ENCODE measurements at regions not wholly inside any gene's neighbourhood (a gene's known extent, or its start where the extent isn't known, plus 50 kb on each side); places are given as distances from the start of the nearest gene placed in this dataset.

DNA sequence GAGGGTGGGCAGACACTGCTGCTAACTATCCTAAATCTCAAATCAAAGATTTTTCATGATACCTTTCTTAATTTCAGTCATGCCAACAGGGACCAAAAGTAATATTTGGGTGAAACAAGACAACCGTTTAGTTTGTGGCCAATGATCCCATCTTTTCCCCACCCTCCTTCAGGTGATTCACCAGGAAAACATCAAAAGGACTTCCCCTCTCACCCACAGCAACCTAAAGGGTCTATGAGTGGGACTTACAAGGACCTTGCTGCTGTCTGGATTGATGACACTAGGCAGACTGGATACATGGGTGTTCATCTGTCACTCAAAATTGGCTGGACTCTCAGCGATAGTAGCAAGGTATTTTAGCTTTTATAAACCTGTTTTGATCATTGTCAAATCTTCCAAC, 62.0 kb upstream of the ZC3H12C start:
- TF ChIP-seq, protein P1, sequence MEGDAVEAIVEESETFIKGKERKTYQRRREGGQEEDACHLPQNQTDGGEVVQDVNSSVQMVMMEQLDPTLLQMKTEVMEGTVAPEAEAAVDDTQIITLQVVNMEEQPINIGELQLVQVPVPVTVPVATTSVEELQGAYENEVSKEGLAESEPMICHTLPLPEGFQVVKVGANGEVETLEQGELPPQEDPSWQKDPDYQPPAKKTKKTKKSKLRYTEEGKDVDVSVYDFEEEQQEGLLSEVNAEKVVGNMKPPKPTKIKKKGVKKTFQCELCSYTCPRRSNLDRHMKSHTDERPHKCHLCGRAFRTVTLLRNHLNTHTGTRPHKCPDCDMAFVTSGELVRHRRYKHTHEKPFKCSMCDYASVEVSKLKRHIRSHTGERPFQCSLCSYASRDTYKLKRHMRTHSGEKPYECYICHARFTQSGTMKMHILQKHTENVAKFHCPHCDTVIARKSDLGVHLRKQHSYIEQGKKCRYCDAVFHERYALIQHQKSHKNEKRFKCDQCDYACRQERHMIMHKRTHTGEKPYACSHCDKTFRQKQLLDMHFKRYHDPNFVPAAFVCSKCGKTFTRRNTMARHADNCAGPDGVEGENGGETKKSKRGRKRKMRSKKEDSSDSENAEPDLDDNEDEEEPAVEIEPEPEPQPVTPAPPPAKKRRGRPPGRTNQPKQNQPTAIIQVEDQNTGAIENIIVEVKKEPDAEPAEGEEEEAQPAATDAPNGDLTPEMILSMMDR (IDR thresholded peaks at IDR 0.05): no peak

DNA sequence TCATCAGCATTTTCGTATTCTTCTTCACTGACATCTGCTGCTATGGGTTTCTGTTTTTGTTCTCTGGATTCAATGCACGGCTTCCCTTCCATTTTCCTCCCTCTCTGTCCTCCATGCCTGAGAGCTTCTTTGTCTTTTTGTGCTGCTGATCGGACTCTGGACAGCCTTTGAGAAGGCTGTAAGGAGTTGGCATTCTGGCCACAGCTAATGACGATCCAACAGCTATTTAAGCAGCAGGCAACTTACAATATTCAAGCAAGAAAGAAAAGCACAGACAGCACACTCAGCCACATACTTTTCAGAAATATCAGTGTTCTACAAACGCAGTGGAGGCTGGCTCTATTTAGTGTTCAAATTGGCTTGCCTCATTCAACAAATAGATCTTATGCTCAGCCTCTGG, 60.9 kb upstream of the ZC3H12C start:
- TF ChIP-seq, protein P1 (IDR thresholded peaks at IDR 0.05): no peak

- TF ChIP-seq, protein P1 (IDR thresholded peaks at IDR 0.05): no peak
These were observed 60.1 kb upstream of the ZC3H12C start for GRCh38 chr11:110032957-110033570.

DNA sequence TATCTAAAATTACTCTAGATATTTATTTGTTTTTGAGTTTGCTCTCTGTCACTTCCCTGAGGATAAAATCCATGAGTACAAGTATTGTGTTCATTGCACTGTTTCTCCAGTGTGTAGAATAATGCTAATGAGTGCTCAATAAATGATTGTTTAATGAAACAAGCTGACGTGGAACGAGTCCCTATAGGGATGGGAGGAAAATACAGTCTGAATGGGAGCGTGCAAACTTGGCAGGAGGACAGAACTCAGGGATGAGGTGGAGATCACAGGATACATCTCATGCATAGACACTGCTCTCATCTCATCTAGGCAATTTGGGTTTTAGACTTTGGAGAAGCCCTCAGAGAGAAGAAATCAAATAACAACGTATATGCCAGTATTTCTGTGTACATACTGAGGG, 58.4 kb upstream of the ZC3H12C start:
- TF ChIP-seq, protein P1 (IDR thresholded peaks at IDR 0.05): no peak

DNA sequence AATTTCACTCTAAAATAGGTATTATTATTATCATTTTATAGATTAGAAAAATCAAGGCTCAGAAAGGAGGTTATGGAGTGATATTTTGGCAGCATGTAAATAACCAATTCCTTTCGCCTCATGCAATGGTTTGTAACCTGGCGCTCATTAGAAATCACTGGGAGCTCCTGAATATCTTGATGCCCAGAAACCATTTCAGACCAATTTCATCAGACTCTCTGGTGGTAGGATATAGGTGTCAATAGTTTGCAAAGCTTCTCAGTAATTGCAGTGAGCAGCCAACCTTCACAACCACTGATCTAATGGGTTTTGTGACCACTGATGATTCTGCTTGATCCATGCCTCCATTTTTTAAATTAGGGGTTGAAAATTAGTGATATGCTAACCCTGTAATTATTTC, 57.8 kb upstream of the ZC3H12C start:
- TF ChIP-seq, protein P1 (IDR thresholded peaks at IDR 0.05): no peak

DNA sequence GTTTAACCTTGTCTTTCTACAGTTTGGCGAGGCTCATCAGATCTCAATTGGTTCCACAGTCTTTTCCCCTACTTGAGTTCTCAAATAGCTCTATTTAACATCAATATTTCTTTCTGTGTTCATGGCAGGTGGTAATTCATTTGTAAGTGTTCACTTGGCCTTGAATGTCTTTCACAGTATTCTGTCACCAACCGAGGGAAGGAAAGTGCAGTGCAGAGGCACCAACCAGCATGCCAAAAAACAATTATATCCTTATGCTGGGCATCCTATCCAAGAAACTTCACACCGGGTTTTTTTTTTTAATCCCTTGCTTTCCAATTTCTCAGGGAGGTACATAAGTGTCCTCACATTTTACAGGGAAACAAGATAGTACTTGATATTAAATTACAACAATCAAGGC, 55.0 kb upstream of the ZC3H12C start:
- TF ChIP-seq, protein P1 (IDR thresholded peaks at IDR 0.05): no peak
